Progenitor cell of endocrine pancreas (in vitro differentiated cells): ENCODE measurements at regions not wholly inside any gene's neighbourhood (a gene's known extent, or its start where the extent isn't known, plus 50 kb on each side); places are given as distances from the start of the nearest gene placed in this dataset.

Experiments
- DNase-seq: peaks from one replicate; pipeline ENCODE4 v3.0.0; 2021; ENCODE audit warnings: low spot score; ENCODE audit not compliant: unreplicated experiment
- H3K27ac Mint-ChIP-seq: 2 replicates; pipeline ENCODE4 v1.8.0; 2021; ENCODE audit warnings: mild to moderate bottlenecking, moderate library complexity, mixed read lengths
- H3K27me3 Mint-ChIP-seq: 2 replicates; pipeline ENCODE4 v1.8.0; 2021; ENCODE audit warnings: mixed read lengths
- H3K36me3 Mint-ChIP-seq: 2 replicates; pipeline ENCODE4 v1.8.0; 2022; ENCODE audit warnings: mixed read lengths; ENCODE audit not compliant: insufficient read depth
- H3K4me1 Mint-ChIP-seq: 2 replicates; pipeline ENCODE4 v1.8.0; 2021; ENCODE audit warnings: low read depth, mixed read lengths
- H3K4me3 Mint-ChIP-seq: 2 replicates; pipeline ENCODE4 v1.8.0; 2021; ENCODE audit warnings: low read depth, mild to moderate bottlenecking, moderate library complexity, mixed read lengths
- H3K9me3 Mint-ChIP-seq: 2 replicates; pipeline ENCODE4 v1.8.0; 2021; ENCODE audit warnings: low read depth, mixed read lengths
- TF ChIP-seq, protein P1 (sequence below): fragments of 200-600 bp; sonication (generic); IDR thresholded peaks from one replicate; pipeline ENCODE4 v1.5.0; 2021; ENCODE audit warnings: antibody characterized with exemption, mild to moderate bottlenecking; ENCODE audit not compliant: unreplicated experiment

DNA sequence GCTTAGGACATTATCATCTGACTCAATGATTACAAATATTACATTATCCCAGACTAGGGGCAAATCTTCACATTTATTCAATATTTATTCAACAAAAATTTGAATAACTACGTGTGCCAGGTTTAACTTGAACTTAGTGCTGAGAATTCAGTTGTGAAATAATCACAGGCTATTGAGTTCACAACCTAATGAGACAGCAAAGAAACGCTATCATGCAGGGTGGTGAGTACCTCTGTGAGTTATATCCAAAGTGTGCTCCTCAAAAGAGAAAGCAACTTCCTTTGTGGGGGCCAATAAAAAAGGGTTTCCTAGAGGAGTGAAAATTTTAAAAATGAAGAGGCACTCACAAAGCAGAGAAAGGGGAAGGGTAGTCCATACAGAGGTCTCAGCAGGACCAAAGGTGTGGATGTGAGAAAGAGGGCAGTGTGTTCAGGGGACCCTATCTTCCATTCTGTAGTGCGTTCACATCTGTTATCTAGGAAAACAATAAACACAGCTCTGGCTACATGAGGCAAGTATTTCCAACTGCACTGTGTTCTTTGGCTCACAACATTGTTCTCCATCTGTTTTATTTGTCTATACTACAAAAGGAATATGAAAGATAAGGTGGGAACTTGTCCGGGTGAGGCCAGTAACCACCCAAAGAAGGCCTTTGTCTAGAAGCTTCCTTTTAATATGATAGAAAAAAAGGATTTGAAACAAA lies 155.4 kb upstream of the MARCKS start:
- peaks cover 5% of the 10 kb centered on the region for H3K4me1 Mint-ChIP-seq
- H3K36me3 Mint-ChIP-seq, result no peaks in the 10 kb centered on the region
- DNase-seq, result no peak
- H3K27me3 Mint-ChIP-seq, result peaks cover 7% of the 10 kb centered on the region
- no peaks in the 10 kb centered on the region for H3K9me3 Mint-ChIP-seq
- TF ChIP-seq, protein P1, sequence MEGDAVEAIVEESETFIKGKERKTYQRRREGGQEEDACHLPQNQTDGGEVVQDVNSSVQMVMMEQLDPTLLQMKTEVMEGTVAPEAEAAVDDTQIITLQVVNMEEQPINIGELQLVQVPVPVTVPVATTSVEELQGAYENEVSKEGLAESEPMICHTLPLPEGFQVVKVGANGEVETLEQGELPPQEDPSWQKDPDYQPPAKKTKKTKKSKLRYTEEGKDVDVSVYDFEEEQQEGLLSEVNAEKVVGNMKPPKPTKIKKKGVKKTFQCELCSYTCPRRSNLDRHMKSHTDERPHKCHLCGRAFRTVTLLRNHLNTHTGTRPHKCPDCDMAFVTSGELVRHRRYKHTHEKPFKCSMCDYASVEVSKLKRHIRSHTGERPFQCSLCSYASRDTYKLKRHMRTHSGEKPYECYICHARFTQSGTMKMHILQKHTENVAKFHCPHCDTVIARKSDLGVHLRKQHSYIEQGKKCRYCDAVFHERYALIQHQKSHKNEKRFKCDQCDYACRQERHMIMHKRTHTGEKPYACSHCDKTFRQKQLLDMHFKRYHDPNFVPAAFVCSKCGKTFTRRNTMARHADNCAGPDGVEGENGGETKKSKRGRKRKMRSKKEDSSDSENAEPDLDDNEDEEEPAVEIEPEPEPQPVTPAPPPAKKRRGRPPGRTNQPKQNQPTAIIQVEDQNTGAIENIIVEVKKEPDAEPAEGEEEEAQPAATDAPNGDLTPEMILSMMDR, result no peak
- H3K27ac Mint-ChIP-seq, result no peak overlapping the region
- H3K4me3 Mint-ChIP-seq, result no peak overlapping the region

DNA sequence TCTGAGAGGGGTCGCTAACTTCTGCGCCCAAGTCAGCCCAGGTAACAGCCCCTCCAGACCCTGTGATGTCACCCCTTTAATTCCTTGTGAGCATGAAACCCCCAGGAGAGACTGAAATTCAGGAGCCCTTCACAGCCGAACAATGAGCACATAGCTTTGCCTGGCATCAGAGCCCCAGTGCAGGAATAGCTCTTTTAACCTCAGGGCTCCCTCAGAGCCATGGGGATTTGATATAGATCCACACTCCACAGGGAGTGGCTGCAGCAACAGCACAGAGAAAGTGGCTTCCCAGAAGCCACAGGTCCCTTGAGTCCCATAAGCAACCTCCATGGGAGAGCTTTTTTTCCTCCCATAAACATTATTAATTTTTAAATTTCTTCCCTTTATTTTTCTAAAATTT lies 150.0 kb upstream of the MARCKS start:
- no peak overlapping the region for H3K4me3 Mint-ChIP-seq
- no peak for DNase-seq
- H3K27ac Mint-ChIP-seq, result no peak overlapping the region
- H3K36me3 Mint-ChIP-seq, result no peaks in the 10 kb centered on the region
- H3K4me1 Mint-ChIP-seq, result peaks cover 3% of the 10 kb centered on the region
- peaks cover 2% of the 10 kb centered on the region for H3K27me3 Mint-ChIP-seq
- no peaks in the 10 kb centered on the region for H3K9me3 Mint-ChIP-seq
- TF ChIP-seq, protein P1, result no peak

DNA sequence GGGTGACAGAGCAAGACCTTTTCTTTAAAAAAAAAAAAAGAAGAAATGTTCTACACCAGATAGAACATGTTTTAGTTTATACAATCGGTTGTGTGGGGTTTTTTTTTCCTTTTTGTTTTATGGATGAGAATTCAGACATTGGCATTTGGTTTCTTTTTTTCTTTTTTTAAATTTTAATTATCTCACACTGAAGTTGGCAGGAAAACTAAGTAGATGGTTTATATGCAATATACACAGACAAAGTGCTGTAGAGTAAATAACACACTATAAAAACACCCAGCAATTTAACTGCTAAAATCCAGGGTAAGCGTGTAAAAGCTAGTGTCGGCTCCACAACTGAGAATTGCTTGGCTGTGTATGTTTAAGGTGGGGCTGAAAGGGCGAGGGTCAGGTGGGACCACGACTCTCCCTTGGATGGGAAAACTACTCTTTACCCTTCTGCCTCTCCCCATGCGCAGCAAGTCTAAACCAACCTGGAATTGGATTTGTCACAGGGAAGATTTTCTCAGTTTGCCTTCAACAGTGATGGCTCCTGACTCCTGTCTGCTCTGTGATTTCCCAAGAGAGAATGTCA lies 147.1 kb upstream of the MARCKS start:
- H3K9me3 Mint-ChIP-seq, result no peaks in the 10 kb centered on the region
- no peaks in the 10 kb centered on the region for H3K36me3 Mint-ChIP-seq
- H3K4me3 Mint-ChIP-seq, result no peak overlapping the region
- no peak for DNase-seq
- peaks cover 2% of the 10 kb centered on the region for H3K27me3 Mint-ChIP-seq
- TF ChIP-seq, protein P1, result no peak
- H3K27ac Mint-ChIP-seq, result no peak overlapping the region
- H3K4me1 Mint-ChIP-seq, result peaks cover 3% of the 10 kb centered on the region

DNA sequence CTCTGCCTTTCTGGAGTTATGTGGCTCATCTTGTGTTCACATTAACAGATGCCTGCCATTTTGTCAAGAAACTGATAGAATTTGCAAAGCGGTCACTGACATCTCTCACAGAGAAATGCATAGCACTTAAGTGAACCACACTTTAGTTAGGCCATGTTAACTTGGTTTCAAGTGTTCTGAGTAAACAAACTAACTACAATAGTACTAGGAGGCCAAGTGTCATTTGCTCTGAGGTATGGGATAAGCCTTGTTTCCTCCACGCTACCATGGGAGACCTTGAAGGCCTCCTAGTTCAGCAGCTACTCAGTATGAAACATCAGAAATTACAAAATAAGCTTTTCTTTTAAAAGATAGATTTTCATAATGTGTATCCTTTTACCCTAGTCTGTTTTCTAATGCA lies 143.5 kb upstream of the MARCKS start:
- Mint-ChIP-seq H3K27ac (no peak overlapping the region), H3K27me3 (peaks cover 2% of the 10 kb centered on the region), H3K9me3 (no peaks in the 10 kb centered on the region), H3K4me3 (no peak overlapping the region), H3K36me3 (no peaks in the 10 kb centered on the region), H3K4me1 (peaks cover 3% of the 10 kb centered on the region)
- TF ChIP-seq, protein P1, result no peak
- no peak for DNase-seq

DNA sequence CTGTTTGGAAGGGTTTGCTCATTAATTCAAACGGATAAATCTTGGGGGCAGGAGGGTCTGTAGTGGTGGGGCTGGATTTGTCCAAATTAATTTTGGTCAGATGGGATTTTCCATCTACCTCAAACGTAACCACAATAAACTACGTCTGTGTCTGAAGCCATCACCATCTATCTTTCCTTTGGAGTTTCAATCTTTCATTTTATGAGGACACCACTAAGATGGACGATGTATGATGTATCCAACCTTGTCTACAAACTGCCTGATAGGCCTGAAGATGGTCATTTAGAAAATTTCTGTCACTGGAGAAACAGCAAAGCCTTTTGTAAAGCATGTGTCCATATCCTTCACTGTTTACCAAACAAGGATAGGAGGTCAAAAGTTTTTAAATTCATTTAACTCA lies 138.6 kb upstream of the MARCKS start:
- Mint-ChIP-seq H3K27me3 (peaks cover 3% of the 10 kb centered on the region), H3K36me3 (no peaks in the 10 kb centered on the region), H3K27ac (no peak overlapping the region), H3K4me1 (no peaks in the 10 kb centered on the region), H3K9me3 (no peaks in the 10 kb centered on the region), H3K4me3 (no peak overlapping the region)
- TF ChIP-seq, protein P1, result no peak
- no peak for DNase-seq
